HG03135 (cell line): ENCODE measurements at regions not wholly inside any gene's neighbourhood (a gene's known extent, or its start where the extent isn't known, plus 50 kb on each side); places are given as distances from the start of the nearest gene placed in this dataset.

Source experiments
- ATAC-seq: cut with Tn5 transposase; IDR thresholded peaks from one replicate; pipeline ENCODE4 v1.9.1; 2021; ENCODE audit warnings: mild to moderate bottlenecking, moderate library complexity; ENCODE audit not compliant: unreplicated experiment

GRCh38 chr1:73775896-73776295 is 422.1 kb downstream of the LRRIQ3 start:
- no peak for ATAC-seq

- no peak for ATAC-seq
These were observed 425.0 kb downstream of the LRRIQ3 start for GRCh38 chr1:73772941-73773340.

- no peak for ATAC-seq
These were observed 426.6 kb downstream of the LRRIQ3 start for GRCh38 chr1:73771396-73771795.

GRCh38 chr1:73770109-73770905 is 427.7 kb downstream of the LRRIQ3 start:
- no peak for ATAC-seq

GRCh38 chr1:73766786-73767348 is 431.1 kb downstream of the LRRIQ3 start:
- no peak for ATAC-seq

- ATAC-seq: no peak
These were observed 432.3 kb downstream of the LRRIQ3 start for GRCh38 chr1:73765551-73766233.

- no peak for ATAC-seq
These were observed 436.4 kb downstream of the LRRIQ3 start for GRCh38 chr1:73761559-73761958.

- no peak for ATAC-seq
These were observed 439.0 kb downstream of the LRRIQ3 start for GRCh38 chr1:73759011-73759410.

GRCh38 chr1:73756817-73757216 is 441.2 kb downstream of the LRRIQ3 start:
- ATAC-seq: no peak

- ATAC-seq: no peak
These were observed 442.3 kb downstream of the LRRIQ3 start for GRCh38 chr1:73755649-73756048.

- ATAC-seq: no peak
These were observed 448.0 kb downstream of the LRRIQ3 start for GRCh38 chr1:73749996-73750395.

- no peak for ATAC-seq
These were observed 453.0 kb downstream of the LRRIQ3 start for GRCh38 chr1:73744985-73745384.

GRCh38 chr1:73736125-73736524 is 461.9 kb downstream of the LRRIQ3 start:
- ATAC-seq: no peak

GRCh38 chr1:73727036-73727435 is 470.9 kb downstream of the LRRIQ3 start:
- no peak for ATAC-seq

- no peak for ATAC-seq
These were observed 475.9 kb downstream of the LRRIQ3 start for GRCh38 chr1:73722055-73722454.

- no peak for ATAC-seq
These were observed 480.0 kb downstream of the LRRIQ3 start for GRCh38 chr1:73717976-73718375.

GRCh38 chr1:73711089-73711488 is 486.9 kb downstream of the LRRIQ3 start:
- no peak for ATAC-seq

- ATAC-seq: no peak
These were observed 496.1 kb downstream of the LRRIQ3 start for GRCh38 chr1:73701826-73702225.

- no peak for ATAC-seq
These were observed 521.8 kb downstream of the LRRIQ3 start for GRCh38 chr1:73676186-73676585.

- ATAC-seq: no peak
These were observed 522.9 kb downstream of the LRRIQ3 start for GRCh38 chr1:73674945-73675561.

- no peak for ATAC-seq
These were observed 524.0 kb downstream of the LRRIQ3 start for GRCh38 chr1:73673971-73674370.

- no peak for ATAC-seq
These were observed 526.4 kb downstream of the LRRIQ3 start for GRCh38 chr1:73671530-73671929.
